ENCODE measurements at regions not wholly inside any gene's neighbourhood (a gene's known extent, or its start where the extent isn't known, plus 50 kb on each side); places are given as distances from the start of the nearest gene placed in this dataset.

DNA sequence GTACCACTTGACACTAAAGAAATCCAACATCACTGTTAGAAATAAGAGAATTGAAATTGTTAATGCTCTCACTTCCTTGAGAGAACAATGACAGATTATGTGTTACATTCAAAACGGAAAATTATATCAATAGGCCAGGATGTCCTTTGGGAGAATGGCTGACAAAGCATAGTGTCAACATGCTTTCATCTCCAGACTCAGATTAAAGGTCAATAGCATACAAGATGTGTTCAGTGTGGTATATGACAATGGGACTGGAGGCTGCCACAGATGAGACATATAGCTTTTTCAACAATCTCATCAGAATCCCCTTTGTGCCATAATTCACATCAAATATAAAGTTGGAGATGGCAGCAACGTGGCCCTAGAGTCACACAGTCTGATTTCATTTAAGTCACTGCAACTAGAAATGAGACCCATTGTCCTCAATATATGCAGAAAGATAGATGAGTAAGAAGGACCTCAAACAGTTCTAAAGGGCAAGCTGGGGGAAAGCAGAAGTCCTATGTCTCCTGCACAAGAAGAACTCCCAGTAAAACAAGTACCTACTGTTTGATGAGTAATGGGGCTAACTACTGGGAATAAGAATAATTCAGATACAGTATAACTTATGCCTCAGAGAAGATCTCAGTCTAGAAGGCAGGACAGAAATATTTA is 327.9 kb downstream of the TTLL7 start:
- no peak for DNase-seq

DNA sequence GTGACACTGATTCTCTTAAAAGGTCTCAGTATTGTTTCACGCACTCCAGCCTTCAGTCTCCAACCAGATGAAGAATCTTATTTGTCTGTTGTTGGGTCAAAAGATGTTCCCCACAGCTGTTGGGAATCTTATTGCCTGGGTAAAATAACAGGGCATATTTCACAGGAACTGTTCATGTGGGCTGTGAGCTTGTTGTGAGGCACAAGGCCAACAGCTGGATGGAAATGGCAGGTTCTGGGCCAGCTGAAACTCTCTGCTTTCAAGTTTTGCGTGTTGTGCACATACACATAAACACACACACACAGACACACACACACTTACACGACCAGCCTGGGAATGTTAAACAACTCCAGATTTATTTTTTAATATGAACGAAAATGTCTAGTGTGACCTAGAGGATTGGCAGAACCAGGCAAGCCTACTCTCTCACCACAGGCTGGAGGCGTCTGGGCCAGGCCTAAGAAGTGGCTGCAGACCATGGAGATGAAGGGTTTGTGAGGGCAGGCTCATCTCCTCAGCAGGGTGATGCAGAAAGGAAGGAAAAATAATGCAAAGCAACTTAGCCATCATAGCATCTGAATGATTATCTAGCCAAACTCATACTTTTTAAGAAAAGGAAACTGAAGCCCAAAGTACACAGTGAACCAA is 357.0 kb downstream of the TTLL7 start:
- no peak for DNase-seq

DNA sequence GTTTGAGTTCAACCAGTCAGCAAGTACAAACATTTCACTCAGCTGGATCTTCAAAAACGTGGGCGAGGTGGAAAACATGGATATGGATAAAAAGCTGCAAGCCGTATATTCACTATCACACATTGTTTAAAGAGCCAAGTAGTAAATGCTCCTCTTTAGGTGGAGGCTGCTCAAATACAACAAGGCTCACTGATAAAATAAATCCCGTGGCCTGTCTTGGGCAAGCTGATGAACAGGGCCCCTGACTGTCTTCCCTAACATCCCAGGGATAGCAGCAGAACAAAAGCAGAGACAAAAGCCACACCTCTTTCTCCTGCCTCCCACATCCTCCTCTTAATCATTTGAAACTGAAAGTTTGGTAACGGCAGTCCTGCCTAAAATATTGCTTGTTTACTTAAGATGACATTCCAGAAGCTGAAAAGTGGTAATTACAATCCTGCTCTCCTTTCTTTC is 357.7 kb downstream of the TTLL7 start:
- no peak for DNase-seq

DNA sequence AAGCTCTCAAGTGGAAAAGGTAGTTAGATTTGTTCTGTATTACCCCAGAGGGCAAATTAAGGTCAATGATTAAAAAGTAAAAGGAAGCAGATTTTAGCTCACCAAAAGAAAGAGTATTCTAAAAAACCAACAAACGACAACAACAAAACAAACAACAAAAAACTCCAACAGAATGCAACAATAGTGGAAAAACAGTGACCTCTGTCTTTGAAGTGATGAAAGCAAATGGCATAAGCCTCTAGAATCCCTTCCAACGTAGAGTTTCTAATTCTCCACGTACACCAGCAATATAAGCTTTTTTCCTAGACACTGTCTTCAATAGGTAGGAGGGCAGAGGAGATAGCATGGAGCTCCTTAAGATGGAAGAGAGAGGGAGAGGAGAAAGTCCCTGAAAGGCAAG is 359.1 kb downstream of the TTLL7 start:
- no peak for DNase-seq

DNA sequence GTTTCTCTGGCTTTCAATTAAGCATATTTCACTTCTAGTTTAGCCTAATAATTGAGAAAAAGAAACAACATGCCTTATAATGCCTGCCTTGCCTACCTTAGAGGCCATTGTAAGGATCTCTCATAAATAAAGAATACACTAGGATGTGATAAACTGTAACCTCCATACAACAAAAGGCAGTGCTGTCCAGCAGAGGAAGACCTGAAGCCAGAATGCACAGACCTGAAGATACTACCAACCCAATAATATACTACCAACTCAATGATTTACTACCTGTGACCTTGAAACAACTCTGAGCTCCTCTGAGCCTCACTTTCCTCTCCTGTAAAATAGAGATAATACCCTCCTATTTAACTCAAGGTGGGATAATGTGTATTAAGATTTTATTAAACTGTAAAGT is 361.3 kb downstream of the TTLL7 start:
- no peak for DNase-seq

DNA sequence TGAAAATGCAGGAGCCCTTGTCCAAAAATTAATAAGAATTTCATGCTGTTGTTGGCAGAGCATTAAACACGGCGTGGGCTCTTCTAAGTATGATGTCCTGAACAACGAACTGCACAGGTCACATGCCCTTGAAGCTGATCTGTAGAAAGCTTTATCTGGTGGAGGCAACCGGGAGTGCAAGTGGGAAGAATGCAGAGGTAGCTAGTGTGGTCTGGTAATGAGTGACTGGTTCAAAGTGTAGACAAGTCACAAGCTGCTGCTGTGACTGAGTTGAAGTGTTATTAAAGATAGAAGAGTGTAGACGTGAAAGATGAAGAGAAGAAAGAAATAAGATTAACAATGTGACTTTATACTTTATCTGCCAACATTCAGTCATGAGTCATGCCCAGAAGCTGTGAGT is 361.9 kb downstream of the TTLL7 start:
- no peak for DNase-seq

DNA sequence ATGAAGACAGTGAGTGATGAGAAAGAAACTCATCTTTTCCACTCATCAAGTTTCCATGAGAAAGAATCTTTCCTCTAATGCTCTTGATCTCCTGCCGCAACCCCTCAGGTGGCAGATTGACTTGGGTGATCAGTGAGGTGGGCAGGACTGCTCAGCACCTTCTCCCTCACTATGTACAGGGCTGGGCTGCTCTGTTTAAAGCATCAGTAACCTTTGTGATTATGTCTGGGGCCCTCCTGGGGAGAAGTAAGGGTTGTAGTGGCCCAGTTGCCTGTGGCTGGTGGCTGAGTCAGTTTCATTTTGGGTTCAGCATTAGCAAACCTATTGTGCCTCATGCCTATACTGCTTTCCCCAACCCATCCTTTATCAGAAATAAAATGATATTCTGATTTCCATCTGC is 366.0 kb downstream of the TTLL7 start:
- peak; percentile 30 for DNase-seq

DNA sequence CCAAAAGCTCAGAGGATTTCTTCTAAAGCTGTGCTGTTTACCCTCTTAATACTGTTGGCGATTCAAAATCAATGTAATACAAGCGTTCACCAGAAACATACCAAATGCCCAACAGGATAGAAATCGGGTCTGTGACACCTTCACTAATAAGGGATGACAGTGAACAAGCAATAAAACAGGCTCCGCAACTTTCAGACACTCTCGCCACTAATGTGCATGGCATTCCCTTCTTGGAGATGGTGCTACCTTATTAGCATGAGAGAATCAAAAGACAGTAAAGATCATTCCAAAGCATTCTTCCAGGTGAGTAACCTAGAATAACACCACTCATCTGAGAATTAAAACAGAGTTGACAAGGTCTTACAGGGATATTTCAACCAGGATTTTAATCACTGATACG is 367.1 kb downstream of the TTLL7 start:
- no peak for DNase-seq

DNA sequence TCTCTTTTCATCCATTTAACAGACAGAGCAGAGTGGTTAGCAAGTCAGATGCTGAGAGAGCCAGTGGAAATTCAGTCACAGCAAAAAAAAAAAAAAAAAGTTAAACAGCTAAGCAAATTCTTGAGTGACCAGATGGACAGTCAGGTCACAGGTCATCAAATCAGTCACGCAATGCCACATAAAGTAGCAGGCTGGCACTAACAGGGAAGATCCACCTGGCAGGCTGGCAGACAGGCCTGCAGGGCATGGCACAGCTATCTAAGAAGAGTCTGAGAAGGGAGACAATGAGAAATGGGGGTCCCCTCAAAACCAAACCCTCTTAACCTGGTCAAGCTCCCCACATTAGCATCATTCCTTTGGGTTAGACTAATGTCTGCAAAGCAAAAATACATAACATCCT is 371.9 kb downstream of the TTLL7 start:
- no peak for DNase-seq

DNA sequence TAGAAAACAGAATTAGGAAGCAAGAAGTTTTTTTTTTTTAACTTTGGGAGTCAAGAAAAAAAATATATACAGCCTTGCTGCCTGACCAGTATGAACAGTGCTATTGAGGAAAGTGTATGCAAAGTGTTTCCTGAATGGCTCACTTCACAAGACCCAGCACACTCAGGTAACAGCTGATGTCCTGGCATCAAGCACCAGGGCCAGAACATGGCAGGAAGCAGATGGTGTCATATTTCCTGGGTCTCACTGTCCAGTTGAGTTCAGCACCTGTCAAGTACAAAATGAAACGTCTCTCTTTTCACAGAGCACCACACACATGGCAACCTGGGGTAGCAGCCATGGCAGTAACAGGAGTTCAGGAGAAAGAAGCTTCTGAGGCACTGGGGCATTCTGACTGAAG is 372.3 kb downstream of the TTLL7 start:
- DNase-seq = no peak

DNA sequence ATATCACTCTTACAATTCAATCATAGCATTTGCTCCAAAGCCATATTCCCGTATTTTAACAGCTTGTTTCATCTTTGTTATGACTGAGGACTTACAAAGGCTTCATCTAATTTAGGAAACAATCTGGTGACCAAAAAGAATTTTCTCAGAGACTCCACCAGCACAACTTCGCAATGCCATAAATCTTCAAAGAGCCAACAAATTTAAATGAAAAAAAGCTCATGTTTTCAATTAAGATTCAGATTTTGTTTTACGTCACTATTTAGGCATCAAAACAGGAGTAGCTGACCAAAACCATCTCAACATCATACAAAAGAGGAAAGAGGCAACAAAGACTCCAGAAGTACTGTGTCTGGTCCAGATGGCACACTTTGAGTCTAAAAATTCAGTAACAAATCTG is 373.3 kb downstream of the TTLL7 start:
- no peak for DNase-seq

DNA sequence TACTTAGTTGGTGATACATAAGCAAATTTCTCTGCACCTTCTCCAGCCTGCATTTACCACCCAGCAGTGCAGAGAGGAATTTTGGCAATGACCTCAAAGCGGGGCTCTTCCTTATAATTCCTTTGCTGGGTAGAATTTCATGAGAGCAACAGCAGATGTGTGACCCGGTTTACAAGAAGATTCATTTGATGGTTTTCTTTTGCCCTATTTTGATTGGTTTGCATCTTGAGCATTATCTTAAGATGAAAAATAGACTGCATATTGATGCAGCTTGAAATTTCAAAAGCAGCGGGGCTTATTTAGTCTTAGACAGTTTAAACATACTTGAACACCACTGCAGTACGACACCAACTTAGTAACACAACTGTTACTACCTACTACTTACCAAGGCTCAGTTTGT is 378.9 kb downstream of the TTLL7 start:
- DNase-seq = no peak

DNA sequence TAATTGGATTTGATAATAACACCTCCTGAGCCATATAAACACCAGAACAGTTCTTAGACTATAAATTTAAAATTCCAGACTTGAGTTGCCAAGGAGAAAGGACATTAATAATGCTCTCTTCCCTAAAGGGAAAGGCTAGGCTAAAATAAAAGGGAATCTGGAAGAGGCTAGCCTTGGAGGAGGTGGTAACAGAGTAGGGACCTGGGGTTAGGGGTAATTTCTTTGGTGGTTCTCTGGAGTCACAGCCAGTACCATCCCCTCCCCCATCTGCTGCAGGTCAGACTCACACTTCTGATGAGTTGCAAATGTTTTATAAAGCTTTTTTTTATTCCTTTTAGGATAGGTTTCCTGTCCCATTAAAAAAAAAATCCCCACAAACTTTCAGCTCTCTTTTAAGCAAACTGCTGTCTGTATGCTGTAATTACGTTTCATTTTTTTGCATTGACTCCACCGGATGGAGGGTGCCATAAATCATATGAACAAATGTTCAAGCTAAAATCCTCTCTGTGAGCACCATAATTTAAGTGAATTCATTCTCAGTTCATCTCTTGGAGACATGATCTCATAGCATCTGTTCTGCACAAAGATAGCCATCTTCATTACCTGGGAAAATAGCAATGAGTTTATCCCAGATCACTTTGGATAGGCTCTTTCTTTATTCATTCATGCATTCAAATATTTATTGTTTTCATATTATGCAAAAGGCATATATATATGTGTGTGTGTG is 379.6 kb downstream of the TTLL7 start:
- DNase-seq = no peak

DNA sequence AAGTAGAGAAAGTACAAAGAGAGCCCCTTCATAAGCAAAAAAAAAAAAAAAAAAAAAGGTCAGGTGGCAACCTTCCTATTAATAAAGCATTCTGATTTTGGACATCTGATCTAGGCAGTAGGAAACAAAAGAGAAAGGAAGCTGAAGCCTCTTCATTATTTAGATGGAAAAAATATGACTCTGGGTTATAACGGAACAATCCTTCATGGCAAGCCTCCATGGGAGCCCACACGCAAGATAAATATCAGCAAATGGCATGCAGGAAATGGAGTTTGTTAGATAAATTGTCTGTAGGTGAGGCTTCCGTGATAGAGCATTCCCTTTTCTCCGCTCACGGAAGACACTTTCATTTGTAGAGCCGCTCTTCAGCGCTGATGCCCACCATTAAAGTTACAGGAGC is 381.0 kb downstream of the TTLL7 start:
- DNase-seq = no peak

DNA sequence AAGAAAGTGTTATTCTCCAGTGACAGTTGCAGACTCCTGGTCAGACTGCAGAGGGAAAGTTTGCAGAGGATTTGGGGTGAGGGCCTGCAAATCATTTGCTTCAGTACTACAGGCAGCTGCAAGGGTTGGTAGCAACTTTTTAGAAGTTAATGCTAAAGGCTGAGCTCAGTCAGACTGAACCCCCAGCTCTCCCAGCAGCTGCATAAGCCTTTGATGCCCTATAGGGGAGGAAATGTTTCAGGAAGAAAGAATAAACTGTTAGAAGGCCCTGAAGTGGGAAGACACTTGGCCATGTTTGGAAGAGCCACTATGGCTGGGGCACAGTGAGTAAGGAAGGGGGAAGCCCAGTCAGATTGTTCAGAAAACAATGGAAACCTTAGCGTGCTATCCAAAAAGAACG is 383.6 kb downstream of the TTLL7 start:
- no peak for DNase-seq

DNA sequence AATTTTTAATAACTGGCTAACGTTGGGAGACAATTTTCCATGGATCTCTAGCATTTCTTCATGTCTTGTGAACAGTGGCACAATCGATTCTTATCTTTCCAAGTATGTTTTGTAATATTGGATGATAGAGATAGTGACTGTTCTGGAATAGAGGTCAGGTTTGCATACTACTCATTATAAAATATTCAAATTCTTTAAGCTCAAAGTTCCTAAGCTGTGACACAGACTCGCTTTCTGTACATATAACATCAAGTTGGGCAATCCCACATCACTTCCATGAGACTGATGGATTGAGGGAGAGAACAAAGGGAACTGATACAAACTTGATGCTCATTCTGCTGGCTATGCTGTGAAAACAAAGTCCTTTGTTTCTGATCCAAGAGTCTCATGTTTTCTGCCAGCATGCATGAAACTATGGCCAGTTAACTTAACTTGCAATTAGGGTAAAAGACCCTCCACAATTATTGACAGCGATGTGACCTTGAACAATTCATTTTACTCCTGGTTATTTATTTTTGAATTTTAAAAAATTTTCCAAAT is 392.4 kb downstream of the TTLL7 start:
- no peak for DNase-seq

DNA sequence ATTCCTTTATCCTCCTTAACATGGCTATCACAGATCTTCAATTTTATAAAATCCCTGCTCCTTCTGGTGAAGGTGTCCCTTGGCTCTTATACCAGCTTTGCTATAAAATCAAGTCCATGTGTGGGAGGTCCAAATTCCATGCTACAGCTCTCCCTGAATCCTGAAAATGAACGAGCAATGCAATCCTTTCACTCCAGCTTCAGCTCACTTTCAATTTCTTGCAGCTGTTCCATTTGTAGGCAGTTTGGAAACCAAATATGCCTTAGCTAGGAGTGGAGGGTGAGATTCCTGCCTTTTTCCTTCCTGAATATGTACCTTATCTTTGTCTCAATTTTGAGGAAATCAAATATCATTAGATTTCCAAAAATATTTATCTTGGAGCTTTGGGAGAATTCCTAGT is 402.6 kb downstream of the TTLL7 start:
- no peak for DNase-seq

DNA sequence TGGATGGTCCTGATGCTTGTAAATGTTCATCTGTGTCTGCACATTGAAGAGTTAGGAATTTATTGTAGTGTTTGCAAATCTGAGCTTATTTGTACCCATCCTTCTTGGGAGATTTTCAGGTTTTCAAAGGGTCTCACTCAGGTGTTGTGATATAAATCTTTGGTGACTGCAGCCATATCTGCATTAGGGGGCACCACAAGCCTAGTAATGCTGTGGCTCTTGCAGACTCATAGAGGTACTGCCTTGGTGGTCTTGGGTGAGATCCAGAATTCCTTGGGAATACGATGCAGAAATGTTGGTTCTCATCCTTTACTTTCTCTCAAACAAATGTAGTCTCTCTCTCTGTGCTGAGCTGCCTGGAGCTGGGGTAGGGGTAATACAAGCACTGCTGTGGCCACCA is 405.9 kb downstream of the TTLL7 start:
- DNase-seq = no peak

DNA sequence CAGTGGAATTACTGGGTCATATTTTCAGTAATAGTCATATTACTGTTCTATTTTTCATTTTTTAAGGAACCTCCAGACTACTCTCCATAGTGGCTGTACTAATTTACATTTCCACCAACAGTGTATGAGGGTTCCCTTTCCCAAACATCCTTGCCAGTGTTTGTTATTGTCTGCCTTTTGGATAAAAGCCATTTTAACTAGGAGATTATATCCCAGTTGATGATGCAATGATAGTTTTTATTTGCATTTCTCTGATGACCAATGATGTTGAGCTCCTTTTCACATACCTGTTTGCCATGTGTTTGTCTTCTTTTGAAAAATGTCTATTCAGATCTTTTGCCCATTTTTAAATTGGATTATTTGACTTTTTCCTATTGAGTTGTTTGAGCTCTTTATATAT is 410.8 kb downstream of the TTLL7 start:
- DNase-seq = no peak

DNA sequence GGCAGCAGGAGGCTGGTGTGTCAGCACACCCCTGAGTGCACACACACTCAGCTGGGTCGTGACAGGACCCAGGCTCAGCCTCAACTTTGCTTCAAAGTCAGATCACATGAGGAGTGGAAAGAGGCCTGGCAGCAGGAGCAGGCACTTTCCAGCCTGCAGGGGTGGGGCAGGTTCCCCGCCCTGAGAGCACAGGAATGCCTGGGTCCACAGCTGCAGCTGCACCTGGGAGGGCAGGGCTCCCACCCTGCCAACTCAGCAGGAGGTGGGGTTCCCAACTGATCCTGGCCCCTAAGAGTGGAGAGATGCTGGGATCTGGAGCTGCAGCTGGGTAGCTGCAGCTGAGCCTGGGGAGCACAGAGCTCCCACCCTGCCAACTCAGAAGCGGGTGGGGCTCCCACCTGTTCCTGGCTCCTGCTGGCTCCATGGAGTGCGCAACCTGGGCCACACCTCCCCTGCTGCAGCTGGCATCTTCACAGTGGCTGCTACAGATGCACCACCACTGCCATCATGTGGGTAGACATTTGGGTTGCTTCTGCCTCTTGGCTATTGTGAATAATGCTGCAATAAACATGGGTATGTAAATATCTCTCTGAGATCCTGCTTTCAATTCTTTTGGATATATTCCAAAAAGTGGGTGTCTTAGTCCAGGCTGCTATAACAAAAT is 415.4 kb downstream of the TTLL7 start:
- DNase-seq = no peak

DNA sequence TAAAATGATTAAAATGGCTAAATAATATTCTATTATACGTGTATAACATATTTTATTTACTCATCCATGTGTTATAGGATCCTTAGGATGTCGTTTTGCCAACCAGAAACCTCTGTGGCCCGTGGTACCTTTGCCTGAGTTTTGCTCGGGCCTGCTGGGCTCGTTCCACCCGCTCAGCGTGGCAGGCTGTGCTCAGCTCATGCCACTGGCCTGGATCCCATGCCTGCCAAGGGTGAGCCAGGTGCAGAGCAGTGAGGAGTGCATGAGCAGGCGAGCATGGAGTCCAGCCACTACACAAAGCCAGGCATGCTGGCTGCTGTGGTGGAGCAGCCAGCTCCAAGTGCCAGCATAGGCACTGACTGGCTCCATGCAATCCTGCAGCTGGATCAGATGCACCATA is 417.2 kb downstream of the TTLL7 start:
- no peak for DNase-seq

DNA sequence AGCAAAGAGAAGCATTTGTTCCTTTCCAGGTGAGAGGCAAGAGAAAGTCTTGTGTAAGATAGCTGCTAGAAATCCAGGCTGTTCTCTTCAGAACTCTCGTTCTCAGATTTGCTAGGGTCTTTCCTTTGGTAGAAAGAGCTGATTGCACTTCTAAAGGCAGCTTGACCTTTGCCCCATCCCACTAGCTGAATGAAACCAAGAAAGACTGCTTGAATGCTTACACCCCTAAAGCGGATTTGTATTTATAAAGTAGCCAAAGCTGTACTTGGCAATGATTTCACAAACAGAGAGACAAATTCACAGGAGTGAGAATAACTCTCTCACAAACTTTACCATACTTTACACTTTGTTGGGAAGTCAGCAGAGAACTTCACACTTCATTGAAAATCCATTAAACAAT is 424.1 kb downstream of the TTLL7 start:
- DNase-seq = no peak

DNA sequence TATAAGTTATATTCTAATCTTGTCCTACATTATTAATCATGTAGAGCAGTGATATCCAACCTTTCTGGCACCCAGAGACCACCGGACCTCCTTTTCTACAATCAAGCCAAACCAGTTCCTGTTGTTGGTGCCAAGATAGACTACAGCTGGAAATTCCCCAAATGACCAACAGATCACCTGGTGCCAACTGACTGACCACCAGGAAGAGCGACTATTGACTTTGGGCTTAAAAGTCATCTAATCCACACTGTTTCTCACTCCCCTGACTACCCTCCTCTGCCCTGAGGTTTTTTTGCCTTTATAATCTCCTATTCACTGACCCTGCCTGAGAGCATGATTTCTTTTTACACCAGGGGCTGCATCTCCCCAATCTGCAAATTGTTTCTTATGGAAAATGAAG is 425.2 kb downstream of the TTLL7 start:
- no peak for DNase-seq

DNA sequence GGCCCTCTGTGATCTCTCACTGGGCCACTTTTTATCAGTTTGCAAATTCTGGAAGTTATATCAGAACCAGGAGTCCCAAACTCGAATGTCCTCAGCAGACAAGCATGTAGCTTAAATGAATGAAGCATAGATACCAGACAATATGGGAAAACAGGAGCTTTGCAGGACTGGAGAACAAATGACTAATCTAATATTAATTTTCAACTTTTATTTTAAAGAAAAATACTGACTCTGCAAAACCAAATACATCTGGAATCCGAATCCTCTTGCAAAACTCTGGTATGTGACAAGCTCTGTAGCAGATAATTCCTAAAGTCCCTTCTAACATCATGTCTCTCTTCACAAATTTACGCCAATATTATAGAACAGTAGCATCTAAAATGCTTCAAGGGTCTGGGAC is 427.4 kb downstream of the TTLL7 start:
- DNase-seq = no peak

Data from stimulated activated CD8-positive, alpha-beta memory T cell treated with anti-CD3 and anti-CD28 coated beads, Interleukin-4, amount 100 ng/mL, for 48 hours (primary cell).